Rectal smooth muscle tissue (tissue), 1 donor: ENCODE measurements at regions not wholly inside any gene's neighbourhood (a gene's known extent, or its start where the extent isn't known, plus 50 kb on each side); places are given as distances from the start of the nearest gene placed in this dataset.

ENCODE experiments used
- H3K27ac ChIP-seq: one replicate; pipeline ENCODE4 v1.7.0; 2013; ENCODE audit warnings: low read depth, low read length, inconsistent platforms
- H3K27me3 ChIP-seq: one replicate; pipeline ENCODE4 v1.7.0; 2013; ENCODE audit warnings: low read length; ENCODE audit not compliant: control insufficient read depth, insufficient read depth
- H3K36me3 ChIP-seq: one replicate; pipeline ENCODE4 v1.7.0; 2013; ENCODE audit warnings: low read length; ENCODE audit not compliant: control insufficient read depth, insufficient read depth
- H3K4me1 ChIP-seq: one replicate; pipeline ENCODE4 v1.7.0; 2013; ENCODE audit warnings: low read length; ENCODE audit not compliant: control insufficient read depth, insufficient read depth
- H3K4me3 ChIP-seq: one replicate; pipeline ENCODE4 v1.7.0; 2013; ENCODE audit warnings: low read length
- H3K9ac ChIP-seq: one replicate; pipeline ENCODE4 v1.7.0; 2013; ENCODE audit warnings: low read length

DNA sequence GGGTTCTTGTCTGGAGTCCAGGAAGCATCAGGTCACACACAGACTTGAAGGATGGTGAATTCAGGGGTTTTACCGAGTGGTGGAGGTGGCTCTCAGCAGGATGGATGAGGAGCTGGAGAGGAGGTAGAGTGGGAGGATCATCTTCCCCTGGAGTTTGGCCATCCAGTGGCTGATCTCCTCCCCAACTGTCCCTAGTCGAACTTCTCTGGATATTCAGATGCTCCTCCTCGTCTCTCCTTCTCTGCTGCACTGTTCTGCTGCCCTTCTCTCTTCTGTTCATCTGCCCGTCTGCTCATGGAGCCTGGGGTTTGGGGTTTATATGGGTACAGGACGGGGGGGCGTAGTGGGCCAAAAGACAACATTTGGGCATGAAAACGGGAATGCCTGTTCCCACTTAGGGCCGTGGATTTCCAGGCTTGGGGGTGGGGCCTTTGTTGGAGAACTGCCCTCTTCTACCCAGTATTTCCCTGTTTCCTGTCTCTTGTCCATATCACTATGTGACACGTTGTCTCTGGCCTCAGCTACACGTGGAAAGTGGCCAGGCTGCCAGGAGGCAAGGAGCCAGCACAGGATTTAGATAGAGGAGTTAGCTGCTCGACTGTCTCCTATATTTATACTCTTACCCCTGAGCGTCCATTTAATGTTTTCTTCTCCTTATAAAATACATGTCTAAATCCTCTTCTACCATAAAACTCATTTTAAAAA is 76.7 kb downstream of the SIPA1L2 start:
- H3K36me3 ChIP-seq: no peaks in the 10 kb centered on the region
- H3K27me3 ChIP-seq: no peaks in the 10 kb centered on the region
- peaks cover 21% of the 10 kb centered on the region for H3K4me1 ChIP-seq
- H3K27ac ChIP-seq: peak overlapping the region; percentile 56
- peak overlapping the region; percentile 25 for H3K4me3 ChIP-seq
- no peak overlapping the region for H3K9ac ChIP-seq

DNA sequence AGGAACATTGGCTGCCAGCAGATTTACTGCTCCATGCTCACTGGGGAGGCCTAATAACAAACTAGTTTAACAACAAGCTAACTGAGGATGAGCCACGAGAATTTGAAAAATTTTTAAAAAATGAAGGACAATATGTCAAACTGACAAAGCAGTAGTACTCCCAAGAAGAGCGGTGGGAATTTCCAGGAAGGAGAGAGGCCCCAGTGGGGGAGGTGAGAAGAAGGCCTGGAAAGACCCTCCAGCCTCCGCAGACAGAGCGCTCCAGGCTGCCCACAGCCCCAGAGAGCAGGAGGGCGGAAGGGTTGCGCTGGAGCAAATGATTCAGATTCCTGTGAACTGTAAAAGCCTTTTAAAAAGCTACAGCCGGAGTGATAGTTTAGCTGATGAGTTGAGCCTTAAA is 78.5 kb downstream of the SIPA1L2 start:
- no peaks in the 10 kb centered on the region for H3K27me3 ChIP-seq
- no peak overlapping the region for H3K27ac ChIP-seq
- no peaks in the 10 kb centered on the region for H3K36me3 ChIP-seq
- no peak overlapping the region for H3K4me3 ChIP-seq
- peaks cover 19% of the 10 kb centered on the region for H3K4me1 ChIP-seq
- no peak overlapping the region for H3K9ac ChIP-seq

DNA sequence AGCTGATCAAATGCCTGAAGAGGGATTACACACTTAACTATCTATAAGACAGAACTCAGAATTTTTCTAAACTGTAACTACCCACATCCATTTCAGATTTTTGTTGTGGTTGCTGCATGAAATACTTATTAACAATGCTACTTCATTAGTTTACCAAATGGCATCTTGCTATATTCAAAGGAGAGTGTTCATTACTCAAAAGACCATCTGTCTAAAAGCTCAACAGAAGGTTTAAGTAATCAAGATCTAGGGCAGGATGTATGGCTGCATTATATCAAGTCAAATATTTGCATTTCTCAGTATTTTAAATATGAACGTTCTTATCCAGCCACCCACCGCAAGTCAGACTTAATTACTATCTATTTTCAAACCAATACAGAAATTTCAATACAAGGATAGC is 79.9 kb downstream of the SIPA1L2 start:
- H3K9ac ChIP-seq: no peak overlapping the region
- no peaks in the 10 kb centered on the region for H3K27me3 ChIP-seq
- H3K27ac ChIP-seq: no peak overlapping the region
- H3K36me3 ChIP-seq: no peaks in the 10 kb centered on the region
- H3K4me3 ChIP-seq: no peak overlapping the region
- H3K4me1 ChIP-seq: peaks cover 19% of the 10 kb centered on the region

- H3K4me3 ChIP-seq: no peak overlapping the region
- peaks cover 11% of the 10 kb centered on the region for H3K4me1 ChIP-seq
- no peaks in the 10 kb centered on the region for H3K27me3 ChIP-seq
- no peaks in the 10 kb centered on the region for H3K36me3 ChIP-seq
- no peak overlapping the region for H3K27ac ChIP-seq
- H3K9ac ChIP-seq: no peak overlapping the region
Observed at GRCh38 chr1:232548691-232549090, 81.2 kb downstream of the SIPA1L2 start.

DNA sequence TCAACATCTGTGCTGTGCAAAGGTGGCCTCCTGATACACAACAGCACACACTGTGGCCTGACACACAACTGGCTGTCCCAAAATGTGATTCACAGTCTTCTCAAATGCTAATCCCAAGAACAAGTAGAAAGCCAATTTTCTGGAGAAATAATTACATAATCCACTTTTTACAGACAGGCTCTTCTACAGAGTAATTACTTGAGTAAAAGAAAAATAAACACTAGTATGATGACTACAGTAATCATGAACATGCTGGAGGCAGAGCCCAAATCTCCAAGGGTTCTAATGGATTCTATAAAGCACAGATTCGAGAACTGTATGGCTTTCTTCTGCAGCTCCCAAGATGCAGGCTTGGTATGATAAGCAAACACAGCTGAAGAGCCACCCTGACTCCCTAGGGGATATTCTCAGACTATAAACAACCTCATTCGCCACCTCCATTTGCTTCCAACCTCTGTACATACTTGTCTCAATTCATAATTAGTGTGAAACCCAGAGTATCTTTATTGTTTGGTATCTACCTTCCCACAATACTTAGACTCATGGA is 81.9 kb downstream of the SIPA1L2 start:
- peaks cover 4% of the 10 kb centered on the region for H3K4me1 ChIP-seq
- H3K4me3 ChIP-seq: no peak overlapping the region
- H3K36me3 ChIP-seq: no peaks in the 10 kb centered on the region
- H3K27ac ChIP-seq: no peak overlapping the region
- no peaks in the 10 kb centered on the region for H3K27me3 ChIP-seq
- no peak overlapping the region for H3K9ac ChIP-seq

DNA sequence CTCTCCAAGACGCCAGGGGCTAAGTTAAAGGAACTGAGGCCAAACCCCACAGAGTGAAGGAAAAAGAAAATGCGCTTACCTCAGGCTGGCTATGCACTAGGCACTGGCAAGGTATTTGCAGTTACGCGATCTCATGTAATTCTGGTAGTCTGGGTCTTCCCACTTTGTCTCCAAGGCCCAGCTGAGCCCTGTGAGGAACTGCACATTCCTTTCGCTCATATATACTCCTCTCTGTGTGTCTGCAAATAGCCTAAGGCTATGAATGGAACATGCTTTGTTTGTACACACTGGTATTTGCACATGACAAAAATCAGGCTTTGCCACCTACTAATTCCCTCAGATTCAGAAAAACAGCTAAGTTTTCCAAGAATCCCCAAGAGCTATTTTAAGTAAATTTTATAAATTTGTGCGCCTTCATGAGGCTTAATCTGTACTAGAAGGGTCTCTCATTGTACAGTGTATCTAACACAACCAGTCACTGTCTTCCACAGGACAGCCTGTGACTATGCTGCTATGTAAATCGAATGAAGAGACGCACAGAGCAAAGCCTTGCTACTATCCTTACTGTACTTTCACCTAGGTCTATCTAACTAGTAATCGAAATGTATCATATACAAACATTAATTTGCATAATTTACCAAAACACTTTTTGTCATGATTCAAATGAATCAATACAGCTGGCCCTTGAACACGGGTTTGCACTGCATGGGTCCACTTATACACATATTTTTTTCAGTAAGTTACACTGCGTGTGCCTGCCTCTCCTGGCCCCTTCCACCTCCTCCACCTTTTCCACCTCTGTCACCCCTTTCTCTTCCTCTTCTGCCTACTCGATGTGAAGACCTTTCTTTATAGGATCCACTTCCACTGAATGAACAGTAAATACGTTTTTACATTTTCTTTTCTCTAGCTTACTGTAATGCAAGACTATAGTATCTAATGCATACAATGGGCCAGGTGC is 87.0 kb downstream of the SIPA1L2 start:
- Histone ChIP-seq H3K4me1 (no peaks in the 10 kb centered on the region), H3K27me3 (no peaks in the 10 kb centered on the region), H3K27ac (no peak overlapping the region), H3K4me3 (no peak overlapping the region), H3K9ac (no peak overlapping the region), H3K36me3 (no peaks in the 10 kb centered on the region)

DNA sequence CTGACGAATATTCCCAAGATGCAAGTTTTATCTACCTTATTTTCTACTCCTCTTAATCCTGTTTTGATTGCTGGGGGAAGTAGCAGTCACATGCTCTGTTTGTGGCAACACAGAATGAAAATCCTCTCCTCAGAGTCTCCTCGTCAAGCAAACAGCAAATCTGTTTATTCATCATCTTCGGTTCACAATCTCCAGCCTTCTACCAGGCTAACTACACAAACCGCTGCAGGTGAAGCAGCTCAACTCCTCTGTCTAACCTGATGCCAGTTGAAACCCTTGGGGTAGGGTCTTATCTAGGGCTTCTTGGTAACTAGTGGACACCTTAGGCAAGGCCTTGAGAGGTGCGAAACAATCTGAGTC is 91.0 kb downstream of the SIPA1L2 start:
- H3K4me3 ChIP-seq: no peak overlapping the region
- H3K27me3 ChIP-seq: no peaks in the 10 kb centered on the region
- no peak overlapping the region for H3K27ac ChIP-seq
- no peaks in the 10 kb centered on the region for H3K4me1 ChIP-seq
- H3K36me3 ChIP-seq: no peaks in the 10 kb centered on the region
- H3K9ac ChIP-seq: no peak overlapping the region

- H3K27ac ChIP-seq: no peak overlapping the region
- no peaks in the 10 kb centered on the region for H3K4me1 ChIP-seq
- no peaks in the 10 kb centered on the region for H3K36me3 ChIP-seq
- no peak overlapping the region for H3K9ac ChIP-seq
- H3K27me3 ChIP-seq: no peaks in the 10 kb centered on the region
- H3K4me3 ChIP-seq: no peak overlapping the region
Observed at GRCh38 chr1:232538224-232538942, 91.5 kb downstream of the SIPA1L2 start.

- Histone ChIP-seq H3K27me3 (no peaks in the 10 kb centered on the region), H3K4me3 (no peak overlapping the region), H3K9ac (no peak overlapping the region), H3K4me1 (no peaks in the 10 kb centered on the region), H3K36me3 (no peaks in the 10 kb centered on the region), H3K27ac (no peak overlapping the region)
Observed at GRCh38 chr1:232534552-232535517, 95.1 kb downstream of the SIPA1L2 start.

DNA sequence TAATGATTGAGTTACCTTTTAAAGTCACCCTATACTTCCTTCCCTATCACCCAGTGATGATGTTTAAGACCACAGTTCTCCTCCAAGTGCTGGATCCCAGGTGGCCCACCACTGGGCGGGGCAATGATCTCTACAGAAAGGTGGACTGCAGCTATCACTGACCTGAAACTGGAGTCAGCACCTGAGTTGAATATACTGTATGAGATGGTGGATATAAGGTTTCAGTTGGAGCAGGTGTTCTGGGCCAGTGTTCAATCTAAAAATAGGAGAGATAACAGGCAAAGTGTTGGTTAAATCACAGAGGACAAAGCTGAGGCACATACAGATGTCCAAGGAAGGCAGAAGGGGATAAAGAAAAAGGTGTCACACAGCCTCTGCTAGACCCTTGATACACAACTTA is 96.6 kb downstream of the SIPA1L2 start:
- Histone ChIP-seq H3K9ac (no peak overlapping the region), H3K36me3 (no peaks in the 10 kb centered on the region), H3K4me1 (no peaks in the 10 kb centered on the region), H3K4me3 (no peak overlapping the region), H3K27me3 (no peaks in the 10 kb centered on the region), H3K27ac (no peak overlapping the region)

DNA sequence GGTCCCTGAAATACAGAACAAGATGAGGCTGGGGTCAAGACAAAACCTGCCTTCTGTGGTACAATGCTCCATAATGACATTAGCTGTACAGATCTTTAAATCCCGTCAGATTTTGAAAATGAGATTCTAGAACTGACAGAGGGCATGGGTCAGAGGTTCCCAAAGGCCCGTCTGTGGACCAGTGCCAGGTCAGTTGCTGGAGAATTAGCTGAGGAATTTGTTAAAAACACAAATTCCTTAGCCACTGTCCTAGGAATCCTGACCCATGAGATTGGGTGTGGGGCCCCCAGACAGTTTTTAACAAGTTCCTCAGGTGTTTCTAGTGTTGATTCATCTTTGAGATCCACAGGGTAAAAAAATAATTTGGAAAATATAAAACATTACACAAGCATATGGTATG is 97.0 kb downstream of the SIPA1L2 start:
- no peak overlapping the region for H3K4me3 ChIP-seq
- H3K36me3 ChIP-seq: no peaks in the 10 kb centered on the region
- H3K27me3 ChIP-seq: no peaks in the 10 kb centered on the region
- H3K9ac ChIP-seq: no peak overlapping the region
- no peak overlapping the region for H3K27ac ChIP-seq
- H3K4me1 ChIP-seq: no peaks in the 10 kb centered on the region
